GM12865 (cell line): ENCODE measurements at regions not wholly inside any gene's neighbourhood (a gene's known extent, or its start where the extent isn't known, plus 50 kb on each side); places are given as distances from the start of the nearest gene placed in this dataset.

ENCODE experiments used
- DNase-seq: peaks from one replicate; pipeline ENCODE4 v3.0.0; 2010; ENCODE audit warnings: low read depth
- H3K4me3 ChIP-seq: 2 replicates; pipeline ENCODE4 v1.5.1; 2011; ENCODE audit warnings: mild to moderate bottlenecking, low read depth, low read length, control low read depth
- TF ChIP-seq, protein P1 (sequence below): IDR thresholded peaks from 2 replicates; pipeline ENCODE4 v1.5.1; 2011; ENCODE audit warnings: low read length, control low read depth, low read depth, inconsistent platforms; ENCODE audit not compliant: insufficient read depth; ENCODE audit errors: missing control alignments

- H3K4me3 ChIP-seq: no peak overlapping the region
- no peak for DNase-seq
- TF ChIP-seq, protein P1, sequence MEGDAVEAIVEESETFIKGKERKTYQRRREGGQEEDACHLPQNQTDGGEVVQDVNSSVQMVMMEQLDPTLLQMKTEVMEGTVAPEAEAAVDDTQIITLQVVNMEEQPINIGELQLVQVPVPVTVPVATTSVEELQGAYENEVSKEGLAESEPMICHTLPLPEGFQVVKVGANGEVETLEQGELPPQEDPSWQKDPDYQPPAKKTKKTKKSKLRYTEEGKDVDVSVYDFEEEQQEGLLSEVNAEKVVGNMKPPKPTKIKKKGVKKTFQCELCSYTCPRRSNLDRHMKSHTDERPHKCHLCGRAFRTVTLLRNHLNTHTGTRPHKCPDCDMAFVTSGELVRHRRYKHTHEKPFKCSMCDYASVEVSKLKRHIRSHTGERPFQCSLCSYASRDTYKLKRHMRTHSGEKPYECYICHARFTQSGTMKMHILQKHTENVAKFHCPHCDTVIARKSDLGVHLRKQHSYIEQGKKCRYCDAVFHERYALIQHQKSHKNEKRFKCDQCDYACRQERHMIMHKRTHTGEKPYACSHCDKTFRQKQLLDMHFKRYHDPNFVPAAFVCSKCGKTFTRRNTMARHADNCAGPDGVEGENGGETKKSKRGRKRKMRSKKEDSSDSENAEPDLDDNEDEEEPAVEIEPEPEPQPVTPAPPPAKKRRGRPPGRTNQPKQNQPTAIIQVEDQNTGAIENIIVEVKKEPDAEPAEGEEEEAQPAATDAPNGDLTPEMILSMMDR: no peak
Measured at GRCh38 chr2:149824136-149824535, 236.6 kb upstream of the MMADHC start.

DNA sequence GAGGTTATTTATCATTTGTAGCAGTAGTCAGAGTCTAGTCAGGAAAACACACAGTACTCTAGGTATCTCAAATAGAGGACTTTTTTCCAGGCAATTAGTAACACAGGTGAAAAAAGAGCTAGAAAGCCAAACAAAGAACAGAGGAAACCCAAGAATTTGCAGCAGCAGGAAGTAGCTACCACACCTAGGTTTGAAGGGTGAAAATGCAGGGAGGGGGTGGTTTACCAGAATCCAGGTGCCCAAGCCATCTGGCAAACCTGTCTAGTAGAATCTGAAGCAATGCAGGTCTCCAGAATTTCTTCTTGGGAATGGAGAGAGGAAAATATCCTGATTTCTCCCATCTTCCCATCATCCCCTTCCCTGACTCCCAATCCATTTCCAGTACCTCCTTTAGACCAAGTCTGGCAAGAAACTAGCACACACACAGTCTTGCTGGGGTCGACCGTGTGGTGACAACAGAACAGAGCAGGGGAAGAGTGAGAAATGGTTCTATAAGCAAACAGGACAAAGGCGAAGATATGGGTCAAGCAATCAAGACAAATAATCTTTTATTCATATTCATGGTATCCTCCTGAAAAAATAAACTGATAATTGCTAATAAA is 231.9 kb upstream of the MMADHC start:
- TF ChIP-seq, protein P1: no peak
- no peak overlapping the region for H3K4me3 ChIP-seq
- no peak for DNase-seq

DNA sequence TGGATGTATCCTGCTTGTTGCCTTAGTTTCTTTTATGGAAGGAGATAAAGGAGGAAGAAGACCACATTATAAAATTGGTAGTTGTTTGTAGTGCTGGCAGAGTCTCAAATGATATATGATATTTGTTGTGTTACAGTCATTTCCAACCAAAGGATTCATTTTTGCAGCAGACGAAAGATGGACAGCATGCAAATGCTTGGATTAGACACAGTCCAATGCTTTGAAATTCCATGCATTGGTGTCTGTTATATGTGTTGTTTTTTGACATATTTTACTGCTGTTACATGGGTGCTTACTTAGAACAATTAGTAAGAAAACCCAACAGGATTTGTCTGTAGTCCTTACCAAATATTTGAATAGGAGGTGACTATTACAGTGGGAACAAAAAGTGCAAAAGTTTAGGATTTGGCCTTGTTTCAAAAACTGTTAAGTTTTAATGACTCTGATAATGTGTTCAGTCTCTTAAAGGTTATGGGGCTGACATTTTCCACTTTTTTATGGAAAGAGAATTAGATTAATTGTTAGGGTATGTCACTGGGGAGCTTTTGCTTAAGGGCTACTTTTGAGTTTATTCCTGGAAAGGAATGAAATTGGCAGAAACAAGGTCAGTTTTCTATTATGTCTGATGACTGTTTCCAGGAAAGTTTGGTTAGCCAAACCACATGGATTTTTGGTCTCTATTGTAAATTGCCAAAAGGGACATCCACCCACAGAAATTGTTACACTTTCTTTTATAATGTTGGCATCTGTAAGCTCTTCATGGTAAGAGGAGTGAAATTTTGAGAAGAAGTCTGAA is 229.4 kb upstream of the MMADHC start:
- H3K4me3 ChIP-seq: no peak overlapping the region
- TF ChIP-seq, protein P1: no peak
- no peak for DNase-seq

GRCh38 chr2:149815941-149816340 is 228.4 kb upstream of the MMADHC start:
- DNase-seq: no peak
- H3K4me3 ChIP-seq: no peak overlapping the region
- TF ChIP-seq, protein P1: no peak

- TF ChIP-seq, protein P1: no peak
- no peak for DNase-seq
- no peak overlapping the region for H3K4me3 ChIP-seq
Measured at GRCh38 chr2:149814901-149815300, 227.3 kb upstream of the MMADHC start.

DNA sequence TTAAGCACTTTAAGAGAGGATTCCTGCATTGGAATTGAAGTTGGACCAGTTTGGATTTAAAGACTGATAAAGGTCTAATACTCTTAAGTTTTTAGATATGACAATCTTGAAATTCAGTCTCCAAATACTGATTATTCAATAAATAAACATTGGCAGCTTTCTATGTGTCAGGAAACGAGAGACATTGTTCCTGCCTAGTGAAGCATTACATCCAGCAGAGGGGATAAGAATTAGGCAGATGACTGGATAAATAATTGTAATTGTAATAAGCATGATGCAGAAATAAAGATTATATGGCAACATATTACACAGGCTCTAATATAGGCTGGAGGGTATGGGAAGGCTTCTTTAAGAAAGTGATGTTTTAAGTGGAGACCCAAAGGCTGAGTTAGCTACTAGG is 226.5 kb upstream of the MMADHC start:
- DNase-seq: no peak
- TF ChIP-seq, protein P1: no peak
- no peak overlapping the region for H3K4me3 ChIP-seq

DNA sequence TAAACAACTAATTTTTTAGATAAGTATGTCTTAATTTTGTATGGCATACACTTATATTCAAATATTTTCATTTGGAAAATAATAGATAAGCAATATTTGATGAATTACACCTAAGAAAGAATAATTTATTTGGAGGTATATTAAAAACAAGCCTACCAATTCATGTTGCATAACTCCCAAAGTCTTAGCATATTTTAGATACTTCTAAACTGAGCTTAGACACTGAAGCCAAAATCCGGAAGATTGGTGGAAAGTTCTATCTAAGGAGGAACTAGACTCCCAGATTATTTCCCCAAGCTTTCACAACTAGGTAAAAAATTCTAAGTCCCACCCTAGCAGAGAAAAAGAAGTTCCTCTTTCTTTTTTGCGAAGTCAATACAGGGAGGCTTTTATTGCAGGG is 221.0 kb upstream of the MMADHC start:
- H3K4me3 ChIP-seq: no peak overlapping the region
- DNase-seq: no peak
- TF ChIP-seq, protein P1: no peak
